ENCODE measurements at regions not wholly inside any gene's neighbourhood (a gene's known extent, or its start where the extent isn't known, plus 50 kb on each side); places are given as distances from the start of the nearest gene placed in this dataset.

DNA sequence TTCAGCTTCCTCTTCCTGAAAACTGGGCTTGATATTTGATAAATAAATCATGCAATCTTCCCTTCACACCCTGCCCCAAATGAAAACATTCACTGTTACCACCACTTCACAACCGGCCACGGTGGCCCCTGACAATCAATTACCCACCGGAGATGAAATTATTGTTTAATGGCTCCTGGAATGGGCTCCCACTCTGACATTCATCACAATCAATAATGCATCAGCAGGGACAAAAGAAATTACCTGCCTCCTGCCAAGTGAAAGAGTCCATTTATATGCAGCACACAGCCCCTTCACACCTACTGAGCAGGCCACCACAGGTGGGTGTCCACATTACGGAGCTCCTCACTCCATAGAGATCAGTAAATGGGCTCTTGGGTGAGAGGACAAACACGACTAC, 193.5 kb upstream of the SNX19 start:
- no peak for FAIRE-seq
- no peak for DNase-seq (ENCODE audit: low read depth)
- H3K36me3 ChIP-seq (ENCODE audit: control insufficient read depth, insufficient read depth, low read length), result no peaks in the 10 kb centered on the region
- H3K27me3 ChIP-seq (ENCODE audit: control insufficient read depth, insufficient read depth, low read length), result no peaks in the 10 kb centered on the region
- no peak overlapping the region for H3K4me3 ChIP-seq (ENCODE audit: low read depth, low read length)
- TF ChIP-seq, protein P1, sequence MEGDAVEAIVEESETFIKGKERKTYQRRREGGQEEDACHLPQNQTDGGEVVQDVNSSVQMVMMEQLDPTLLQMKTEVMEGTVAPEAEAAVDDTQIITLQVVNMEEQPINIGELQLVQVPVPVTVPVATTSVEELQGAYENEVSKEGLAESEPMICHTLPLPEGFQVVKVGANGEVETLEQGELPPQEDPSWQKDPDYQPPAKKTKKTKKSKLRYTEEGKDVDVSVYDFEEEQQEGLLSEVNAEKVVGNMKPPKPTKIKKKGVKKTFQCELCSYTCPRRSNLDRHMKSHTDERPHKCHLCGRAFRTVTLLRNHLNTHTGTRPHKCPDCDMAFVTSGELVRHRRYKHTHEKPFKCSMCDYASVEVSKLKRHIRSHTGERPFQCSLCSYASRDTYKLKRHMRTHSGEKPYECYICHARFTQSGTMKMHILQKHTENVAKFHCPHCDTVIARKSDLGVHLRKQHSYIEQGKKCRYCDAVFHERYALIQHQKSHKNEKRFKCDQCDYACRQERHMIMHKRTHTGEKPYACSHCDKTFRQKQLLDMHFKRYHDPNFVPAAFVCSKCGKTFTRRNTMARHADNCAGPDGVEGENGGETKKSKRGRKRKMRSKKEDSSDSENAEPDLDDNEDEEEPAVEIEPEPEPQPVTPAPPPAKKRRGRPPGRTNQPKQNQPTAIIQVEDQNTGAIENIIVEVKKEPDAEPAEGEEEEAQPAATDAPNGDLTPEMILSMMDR (IDR thresholded peaks at IDR 0.05; ENCODE audit: insufficient read depth, low read length, severe bottlenecking), result no peak

DNA sequence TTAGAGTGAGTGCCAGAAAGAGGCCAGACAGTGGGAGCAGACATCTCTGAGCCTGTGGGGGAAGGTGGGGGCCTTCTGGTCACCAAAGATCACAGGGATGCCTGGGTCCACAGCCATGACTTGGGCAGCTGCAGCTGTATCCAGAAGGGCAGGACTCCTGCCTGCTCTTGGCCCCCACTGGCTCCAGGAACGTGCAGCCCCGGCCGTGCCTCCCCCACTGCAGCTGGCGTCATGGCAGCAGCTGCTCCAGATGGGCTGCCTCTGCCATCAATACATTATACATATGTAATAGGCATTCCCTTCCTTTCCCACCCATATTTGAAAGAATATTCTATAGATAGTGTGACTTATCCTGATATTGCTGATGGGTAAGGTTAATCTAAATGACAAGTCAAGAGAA, 195.5 kb upstream of the SNX19 start:
- Histone ChIP-seq H3K27me3 (ENCODE audit: control insufficient read depth, insufficient read depth, low read length) (no peaks in the 10 kb centered on the region), H3K4me3 (ENCODE audit: low read depth, low read length) (no peak overlapping the region), H3K36me3 (ENCODE audit: control insufficient read depth, insufficient read depth, low read length) (no peaks in the 10 kb centered on the region)
- TF ChIP-seq, protein P1 (IDR thresholded peaks at IDR 0.05; ENCODE audit: insufficient read depth, low read length, severe bottlenecking), result no peak
- DNase-seq (ENCODE audit: low read depth), result no peak
- no peak for FAIRE-seq

DNA sequence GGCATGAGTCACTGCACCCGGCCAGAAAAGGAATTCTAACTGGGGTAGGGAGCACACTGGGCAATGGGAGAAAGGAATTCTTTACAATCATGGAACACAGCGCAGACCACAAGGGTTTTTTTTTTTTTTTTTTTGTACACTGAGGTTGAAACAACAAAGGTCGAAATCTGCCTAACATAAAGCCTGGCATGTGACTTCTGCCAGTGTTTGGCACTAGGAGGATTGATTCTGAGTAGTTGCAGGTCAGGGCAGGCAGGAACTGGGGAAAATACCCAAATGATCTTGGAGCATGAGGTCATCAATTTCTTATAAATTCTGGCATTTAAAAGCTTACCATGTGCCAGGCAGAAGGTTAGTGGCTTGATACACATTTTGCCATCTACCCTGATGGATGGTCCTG, 202.0 kb upstream of the SNX19 start:
- no peak overlapping the region for H3K4me3 ChIP-seq (ENCODE audit: low read depth, low read length)
- H3K36me3 ChIP-seq (ENCODE audit: control insufficient read depth, insufficient read depth, low read length), result no peaks in the 10 kb centered on the region
- DNase-seq (ENCODE audit: low read depth) (peak; percentile 88), FAIRE-seq (no peak)
- TF ChIP-seq, protein P1 (IDR thresholded peaks at IDR 0.05; ENCODE audit: insufficient read depth, low read length, severe bottlenecking), result no peak
- H3K27me3 ChIP-seq (ENCODE audit: control insufficient read depth, insufficient read depth, low read length), result no peaks in the 10 kb centered on the region

DNA sequence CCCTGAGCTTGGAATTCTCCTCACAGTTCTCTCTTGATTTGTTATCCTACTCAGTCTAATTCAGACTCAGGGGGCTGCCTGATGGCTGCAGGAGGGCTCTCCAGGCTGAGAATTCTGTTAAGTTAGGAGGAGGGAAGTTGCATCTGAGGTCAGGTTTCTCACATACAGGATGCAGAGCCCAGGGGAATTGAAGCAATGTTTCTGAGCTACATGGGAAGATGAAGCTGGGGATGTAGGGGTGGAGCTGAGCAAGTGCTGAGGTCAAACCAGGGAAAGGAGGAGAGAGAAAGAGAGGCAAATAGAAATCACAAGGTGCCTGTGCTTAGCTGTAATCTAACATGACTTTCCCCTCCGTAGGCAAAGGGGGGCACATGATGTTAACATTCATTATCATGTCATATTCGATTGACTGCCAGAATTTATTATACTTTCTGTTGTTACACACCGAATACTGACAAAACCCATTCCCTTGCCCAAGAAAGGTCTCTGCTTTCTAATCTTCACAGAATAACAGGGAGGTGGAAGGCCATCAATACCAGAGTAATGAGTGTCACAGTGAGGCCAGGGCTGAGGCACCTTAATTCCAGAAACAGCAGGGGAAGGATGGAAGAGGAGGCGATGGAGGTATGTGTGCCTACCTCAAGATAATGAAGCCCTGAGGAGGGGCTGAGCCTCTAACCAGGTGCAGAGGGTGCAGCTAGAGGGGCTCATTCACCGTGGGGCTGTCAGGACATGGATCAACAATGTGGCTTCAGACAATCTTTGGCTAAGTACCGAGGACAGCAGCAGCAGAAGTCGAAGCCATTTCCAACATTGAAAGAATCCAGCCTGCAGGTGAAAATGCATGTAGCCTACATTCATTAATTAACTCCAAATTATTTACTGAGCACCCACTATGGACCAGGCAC, 205.4 kb upstream of the SNX19 start:
- Histone ChIP-seq H3K4me3 (ENCODE audit: low read depth, low read length) (no peak overlapping the region), H3K27me3 (ENCODE audit: control insufficient read depth, insufficient read depth, low read length) (no peaks in the 10 kb centered on the region), H3K36me3 (ENCODE audit: control insufficient read depth, insufficient read depth, low read length) (no peaks in the 10 kb centered on the region)
- TF ChIP-seq, protein P1 (IDR thresholded peaks at IDR 0.05; ENCODE audit: insufficient read depth, low read length, severe bottlenecking), result no peak
- FAIRE-seq (no peak), DNase-seq (ENCODE audit: low read depth) (no peak)

DNA sequence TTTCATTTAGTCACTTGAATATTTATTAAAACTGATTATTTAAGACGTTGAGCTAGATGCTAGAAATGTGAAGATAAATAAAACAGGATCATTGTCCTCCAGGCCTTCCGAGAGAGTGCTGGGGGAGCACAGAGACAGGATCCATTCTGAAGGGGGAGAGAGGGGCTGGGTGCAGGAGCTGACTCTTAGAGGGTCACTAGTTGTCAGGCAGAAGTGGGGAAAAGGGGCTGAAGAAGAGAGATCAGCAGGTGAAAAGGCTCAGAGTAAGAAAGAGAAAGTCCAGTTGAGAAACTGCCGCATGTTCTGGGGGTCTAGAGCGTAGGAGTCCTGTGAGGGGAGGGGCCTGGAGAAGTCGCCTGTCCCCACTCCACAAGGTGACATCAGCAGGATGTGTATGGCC, 206.2 kb upstream of the SNX19 start:
- Histone ChIP-seq H3K36me3 (ENCODE audit: control insufficient read depth, insufficient read depth, low read length) (no peaks in the 10 kb centered on the region), H3K27me3 (ENCODE audit: control insufficient read depth, insufficient read depth, low read length) (no peaks in the 10 kb centered on the region), H3K4me3 (ENCODE audit: low read depth, low read length) (no peak overlapping the region)
- no peak for DNase-seq (ENCODE audit: low read depth)
- TF ChIP-seq, protein P1 (IDR thresholded peaks at IDR 0.05; ENCODE audit: insufficient read depth, low read length, severe bottlenecking), result no peak
- no peak for FAIRE-seq

All from bronchial epithelial cell (primary cell).